HCT116 (cell line): ENCODE measurements at regions not wholly inside any gene's neighbourhood (a gene's known extent, or its start where the extent isn't known, plus 50 kb on each side); places are given as distances from the start of the nearest gene placed in this dataset.

Source experiments
- ATAC-seq: fragments of 200-7000 bp; cut with Tn5 transposase; 2 replicates; pipeline ENCODE4 v1.9.1; 2020; ENCODE audit warnings: mild to moderate bottlenecking, moderate library complexity
- BruUV-seq: library from RNA; stranded (reverse); fragments of 400-500 nt; replicated peaks from 2 replicates; lab custom pipeline; 2021; lab: Mats Ljungman, UMichigan
- CTCF ChIA-PET: fragments of 300-600 bp; sonication (Branson Sonifier 250); formaldehyde crosslinking; loops from one replicate; lab custom pipeline; 2021; ENCODE audit warnings: antibody characterized with exemption; lab: Charles Lee
- POLR2A ChIA-PET: fragments of 300-600, 350-600 bp; sonication (Branson Sonifier 250); formaldehyde crosslinking; loops from one replicate; lab custom pipeline; 2021; ENCODE audit warnings: antibody characterized with exemption; lab: Charles Lee
- RAD21 ChIA-PET, 2 experiments: fragments of 300-600 bp; sonication (Branson Sonifier 250); formaldehyde crosslinking; loops; one replicate each; lab custom pipeline; 2023; ENCODE audit warnings: low total read pairs in 2 of 2; ENCODE audit not compliant: uncharacterized antibody in 2 of 2, unreplicated experiment in 2 of 2, low non-redundant PET in 1 of 2; lab: Charles Lee
- DNase-seq: peaks from one replicate; pipeline ENCODE4 v3.0.0-alpha.2; 2010; ENCODE audit warnings: low read depth, low spot score
- H2AFZ ChIP-seq: fragments of 200-600 bp; shearing (Covaris generic), sonication (generic); 2 replicates; pipeline ENCODE4 v1.6.1; 2017; ENCODE audit warnings: low read depth, mixed run types, mixed read lengths, antibody characterized with exemption, low read length; ENCODE audit not compliant: poor library complexity, severe bottlenecking
- H3K27ac ChIP-seq: 2 replicates; pipeline ENCODE4 v1.5.1; 2012; ENCODE audit warnings: low read depth, low read length
- H3K27me3 ChIP-seq: fragments of 200-600 bp; sonication (generic); 2 replicates; pipeline ENCODE4 v1.6.1; 2016; ENCODE audit warnings: mixed run types, low read length, mixed read lengths; ENCODE audit not compliant: insufficient read depth
- H3K36me3 ChIP-seq, 2 experiments: fragments of 200-500 bp in 1 of 2; fragments of 200-600 bp in 1 of 2; sonication (Bioruptor generic) in 1 of 2; sonication (generic) in 1 of 2; 2 replicates each; pipeline versions ENCODE4 v1.5.1 to v1.6.1; 2014 to 2016; ENCODE audit warnings: low read length in 2 of 2, inconsistent platforms in 1 of 2, mixed read lengths in 1 of 2, mixed run types in 1 of 2; ENCODE audit not compliant: insufficient read depth in 2 of 2, control insufficient read depth in 1 of 2
- H3K4me1 ChIP-seq, 2 experiments: fragments of 200-600 bp in 1 of 2; sonication (generic) in 1 of 2; 2 replicates each; pipeline versions ENCODE4 v1.5.1 to v1.6.1; 2012 to 2017; ENCODE audit warnings: low read length in 2 of 2, inconsistent platforms in 1 of 2, mild to moderate bottlenecking in 1 of 2, mixed read lengths in 1 of 2, mixed run types in 1 of 2, moderate library complexity in 1 of 2; ENCODE audit not compliant: insufficient read depth in 2 of 2, control insufficient read depth in 1 of 2
- H3K4me2 ChIP-seq: fragments of 200-600 bp; sonication (generic); 2 replicates; pipeline ENCODE4 v1.6.1; 2017; ENCODE audit warnings: mixed run types, low read length, mixed read lengths
- H3K4me3 ChIP-seq, 2 experiments: fragments of 200-600 bp in 1 of 2; sonication (generic) in 1 of 2; replicated peaks in 1 of 2; 2 replicates each; pipeline ENCODE4 v1.5.1; 2011 to 2016; ENCODE audit warnings: low read length in 2 of 2, control low read depth in 1 of 2, low read depth in 1 of 2, mild to moderate bottlenecking in 1 of 2, mixed read lengths in 1 of 2, mixed run types in 1 of 2
- H3K79me2 ChIP-seq: fragments of 200-600 bp; sonication (generic); 2 replicates; pipeline ENCODE4 v1.6.1; 2017; ENCODE audit warnings: mild to moderate bottlenecking, mixed run types, low read length, moderate library complexity, mixed read lengths; ENCODE audit not compliant: insufficient read depth
- H3K9ac ChIP-seq: fragments of 200-600 bp; sonication (generic); 2 replicates; pipeline ENCODE4 v1.6.1; 2016; ENCODE audit warnings: low read length, mixed read lengths
- H3K9me2 ChIP-seq: fragments of 200-600 bp; sonication (generic), shearing (Covaris generic); 2 replicates; pipeline ENCODE4 v1.6.1; 2017; ENCODE audit warnings: mixed run types, mild to moderate bottlenecking, moderate library complexity; ENCODE audit not compliant: insufficient read depth
- H3K9me3 ChIP-seq, 2 experiments: fragments of 200-500 bp in 1 of 2; fragments of 200-600 bp in 1 of 2; sonication (Bioruptor generic) in 1 of 2; sonication (generic) in 1 of 2; 2 replicates each; pipeline ENCODE4 v1.6.1; 2014 to 2017; ENCODE audit warnings: low read length in 2 of 2, mixed read lengths in 2 of 2, inconsistent platforms in 1 of 2, low read depth in 1 of 2, mild to moderate bottlenecking in 1 of 2, mixed run types in 1 of 2, moderate library complexity in 1 of 2; ENCODE audit not compliant: control insufficient read depth in 1 of 2, insufficient read depth in 1 of 2
- H4K20me1 ChIP-seq: fragments of 200-600 bp; sonication (generic), shearing (Covaris generic); 2 replicates; pipeline ENCODE4 v1.6.1; 2017; ENCODE audit warnings: mixed run types, mild to moderate bottlenecking, moderate library complexity; ENCODE audit not compliant: insufficient read depth
- ATF3 ChIP-seq: IDR thresholded peaks from 2 replicates; pipeline ENCODE4 v1.6.1; 2012
- CBX3 ChIP-seq: IDR thresholded peaks from 2 replicates; pipeline ENCODE4 v1.6.1; 2012; ENCODE audit warnings: low read depth
- CEBPB ChIP-seq: IDR thresholded peaks from 2 replicates; pipeline ENCODE4 v1.6.1; 2012; ENCODE audit warnings: low read depth
- CTCF ChIP-seq, 3 experiments: fragments of 200-600 bp in 1 of 3; sonication (generic) in 1 of 3; IDR thresholded peaks in 2 of 3; conservative IDR thresholded peaks in 1 of 3; 2 replicates each; pipeline ENCODE4 v1.5.1; 2012 to 2017; ENCODE audit warnings: low read depth in 2 of 3, low read length in 2 of 3, antibody characterized with exemption in 1 of 3, borderline replicate concordance in 1 of 3, control low read depth in 1 of 3, mild to moderate bottlenecking in 1 of 3, mixed read lengths in 1 of 3, mixed run types in 1 of 3, moderate library complexity in 1 of 3; ENCODE audit not compliant: insufficient read depth in 1 of 3
- EGR1 ChIP-seq: IDR thresholded peaks from 2 replicates; pipeline ENCODE4 v1.6.1; 2012; ENCODE audit warnings: low read depth
- ELF1 ChIP-seq: IDR thresholded peaks from 2 replicates; pipeline ENCODE4 v1.6.1; 2012; ENCODE audit warnings: low read depth, borderline replicate concordance
- EZH2 ChIP-seq: fragments of 200-600 bp; sonication (generic); IDR thresholded peaks from 2 replicates; pipeline ENCODE4 v1.6.1; 2017; ENCODE audit warnings: antibody characterized with exemption, mixed run types
- EZH2phosphoT487 ChIP-seq: fragments of 200-600 bp; IDR thresholded peaks from 2 replicates; pipeline ENCODE4 v1.6.1; 2018; ENCODE audit warnings: antibody characterized with exemption, borderline replicate concordance
- FOSL1 ChIP-seq: IDR thresholded peaks from 2 replicates; pipeline ENCODE4 v1.6.1; 2012; ENCODE audit warnings: low read depth
- JUND ChIP-seq: IDR thresholded peaks from 2 replicates; pipeline ENCODE4 v1.6.1; 2012
- MAX ChIP-seq: IDR thresholded peaks from 2 replicates; pipeline ENCODE4 v1.6.1; 2012
- POLR2A ChIP-seq: IDR thresholded peaks from 2 replicates; pipeline ENCODE4 v1.7.0; 2011; ENCODE audit warnings: borderline replicate concordance; ENCODE audit not compliant: insufficient read depth, insufficient read length; ENCODE audit errors: extremely low read depth
- POLR2AphosphoS5 ChIP-seq: IDR thresholded peaks from 2 replicates; pipeline ENCODE4 v1.6.1; 2011; ENCODE audit warnings: mild to moderate bottlenecking, low read depth, low read length, moderate library complexity
- RAD21 ChIP-seq: IDR thresholded peaks from 2 replicates; pipeline ENCODE4 v1.6.1; 2012; ENCODE audit warnings: low read depth, mild to moderate bottlenecking
- REST ChIP-seq: IDR thresholded peaks from 2 replicates; pipeline ENCODE4 v1.6.1; 2012; ENCODE audit warnings: low read depth
- SIN3A ChIP-seq: IDR thresholded peaks from 2 replicates; pipeline ENCODE4 v1.6.1; 2012; ENCODE audit warnings: low read depth
- SP1 ChIP-seq: IDR thresholded peaks from 2 replicates; pipeline ENCODE4 v1.6.1; 2012; ENCODE audit warnings: low read depth
- SRF ChIP-seq: IDR thresholded peaks from 2 replicates; pipeline ENCODE4 v1.6.1; 2012; ENCODE audit warnings: low read depth
- ZFX ChIP-seq: fragments of 450-650 bp; IDR thresholded peaks from 2 replicates; pipeline ENCODE4 v1.6.1; 2017
- ZNF274 ChIP-seq: fragments of 200-500 bp; sonication (Bioruptor generic); IDR thresholded peaks from 2 replicates; pipeline ENCODE4 v1.6.1; 2014; ENCODE audit warnings: mild to moderate bottlenecking, low read depth, low read length, inconsistent platforms
- intact Hi-C: fragments of 100-400 bp; cut with micrococcal nuclease; formaldehyde crosslinking; loops from 2 replicates; pipeline ENCODE4 v1.10.0; 2022

- POLR2A ChIA-PET = no interaction called here
- peaks cover 5% of the 10 kb centered on the region; the same call in 1 of the 2 replicates for H3K27me3 ChIP-seq
- intact Hi-C loops = no loop called here
- ATAC-seq = no peak
- no peaks in the 10 kb centered on the region for H3K36me3 ChIP-seq
- no peak overlapping the region for H2AFZ ChIP-seq
- peaks cover 7 to 14% of the 10 kb centered on the region in 2 experiments; a peak in 3 of 4 replicates for H3K4me1 ChIP-seq
- CTCF ChIA-PET = no interaction called here
- no peaks in the 10 kb centered on the region for H3K9me3 ChIP-seq
- no peak overlapping the region for H3K4me3 ChIP-seq
- H3K79me2 ChIP-seq = no peaks in the 10 kb centered on the region
- no peaks in the 10 kb centered on the region for H3K9me2 ChIP-seq
- TF ChIP-seq SRF (no peak), POLR2A (no peak), EZH2 (no peak), JUND (no peak), CBX3 (no peak), SIN3A (no peak), ELF1 (no peak), EGR1 (no peak), ZNF274 (no peak), EZH2phosphoT487 (no peak), REST (no peak), CEBPB (no peak), POLR2AphosphoS5 (no peak), CTCF (IDR thresholded peaks at IDR 0.05 in 2 of 3, conservative IDR thresholded peaks at IDR 0.05 in 1 of 3; ENCODE audit: borderline replicate concordance in 1 of 3, insufficient read depth in 1 of 3, low read depth in 2 of 3, low read length in 2 of 3) (no peak), FOSL1 (no peak), ZFX (no peak), SP1 (no peak), MAX (no peak), RAD21 (no peak), ATF3 (no peak)
- TF ChIP-seq, all 23 proteins: peak for 0
- no peak for DNase-seq
- BruUV-seq = no TSS peak
- Histone ChIP-seq H4K20me1 (no peaks in the 10 kb centered on the region), H3K4me2 (no peak overlapping the region), H3K9ac (no peak overlapping the region), H3K27ac (no peak overlapping the region)
- RAD21 ChIA-PET = no interaction called here
These were observed 199.9 kb upstream of the FOXN3 start for GRCh38 chr14:89616852-89617341.
